ENCODE measurements at regions not wholly inside any gene's neighbourhood (a gene's known extent, or its start where the extent isn't known, plus 50 kb on each side); places are given as distances from the start of the nearest gene placed in this dataset.
"Not testable (repeated sequence)": the region's sequence is repeated elsewhere in the genome, so short reads cannot be mapped to it uniquely, and the experiment has no call there.

DNA sequence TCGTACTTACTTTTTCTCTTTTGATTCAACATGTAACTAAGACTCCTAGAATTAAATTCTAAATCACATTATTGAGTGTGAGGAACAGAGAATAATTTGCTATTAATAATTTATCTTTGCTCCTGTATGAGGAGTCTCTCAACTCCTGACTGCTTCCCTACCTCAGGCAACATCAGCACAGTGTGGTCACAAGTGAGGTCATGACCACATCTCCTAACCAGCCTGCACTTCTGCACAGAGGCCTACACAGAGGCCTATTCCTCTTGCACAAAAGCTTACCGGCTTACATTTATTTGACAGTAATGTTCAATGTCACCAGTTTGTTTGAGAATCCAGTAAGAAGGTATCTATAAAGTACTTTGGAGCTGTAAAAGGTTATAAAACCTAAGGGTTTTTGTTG is 637.4 kb upstream of the MARCKS start:
- in situ Hi-C loops (cut with HindIII; ENCODE audit: low sequenced_read_pairs), result no loop called here
- TF ChIP-seq, protein P1, sequence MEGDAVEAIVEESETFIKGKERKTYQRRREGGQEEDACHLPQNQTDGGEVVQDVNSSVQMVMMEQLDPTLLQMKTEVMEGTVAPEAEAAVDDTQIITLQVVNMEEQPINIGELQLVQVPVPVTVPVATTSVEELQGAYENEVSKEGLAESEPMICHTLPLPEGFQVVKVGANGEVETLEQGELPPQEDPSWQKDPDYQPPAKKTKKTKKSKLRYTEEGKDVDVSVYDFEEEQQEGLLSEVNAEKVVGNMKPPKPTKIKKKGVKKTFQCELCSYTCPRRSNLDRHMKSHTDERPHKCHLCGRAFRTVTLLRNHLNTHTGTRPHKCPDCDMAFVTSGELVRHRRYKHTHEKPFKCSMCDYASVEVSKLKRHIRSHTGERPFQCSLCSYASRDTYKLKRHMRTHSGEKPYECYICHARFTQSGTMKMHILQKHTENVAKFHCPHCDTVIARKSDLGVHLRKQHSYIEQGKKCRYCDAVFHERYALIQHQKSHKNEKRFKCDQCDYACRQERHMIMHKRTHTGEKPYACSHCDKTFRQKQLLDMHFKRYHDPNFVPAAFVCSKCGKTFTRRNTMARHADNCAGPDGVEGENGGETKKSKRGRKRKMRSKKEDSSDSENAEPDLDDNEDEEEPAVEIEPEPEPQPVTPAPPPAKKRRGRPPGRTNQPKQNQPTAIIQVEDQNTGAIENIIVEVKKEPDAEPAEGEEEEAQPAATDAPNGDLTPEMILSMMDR (IDR thresholded peaks at IDR 0.05; ENCODE audit: low read depth, low read length), result no peak
- H3K4me3 ChIP-seq (ENCODE audit: low read depth, low read length), result no peak overlapping the region
- DNase-seq (ENCODE audit: low read depth, low spot score), result no peak

DNA sequence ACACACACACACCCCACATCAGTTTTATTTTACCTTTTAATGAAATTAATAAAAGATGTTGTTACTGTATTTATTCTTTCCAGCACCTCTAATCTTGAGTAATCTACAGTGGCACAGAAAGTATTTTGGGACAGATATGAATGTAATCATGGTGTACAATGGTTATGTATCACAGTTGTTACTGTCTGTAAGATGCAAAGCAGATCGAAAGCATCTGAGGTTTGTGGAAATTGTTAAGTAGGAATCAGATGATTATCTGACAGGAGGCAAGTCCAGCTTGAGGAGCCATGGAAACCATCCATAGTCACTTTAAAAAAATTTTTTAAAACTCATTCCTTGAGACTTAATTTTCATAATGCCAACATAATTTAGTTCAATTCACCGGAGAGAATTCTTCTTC is 636.3 kb upstream of the MARCKS start:
- DNase-seq (ENCODE audit: low read depth, low spot score), result no peak
- H3K4me3 ChIP-seq (ENCODE audit: low read depth, low read length), result no peak overlapping the region
- TF ChIP-seq, protein P1 (IDR thresholded peaks at IDR 0.05; ENCODE audit: low read depth, low read length), result no peak
- in situ Hi-C loops (cut with HindIII; ENCODE audit: low sequenced_read_pairs), result no loop called here

DNA sequence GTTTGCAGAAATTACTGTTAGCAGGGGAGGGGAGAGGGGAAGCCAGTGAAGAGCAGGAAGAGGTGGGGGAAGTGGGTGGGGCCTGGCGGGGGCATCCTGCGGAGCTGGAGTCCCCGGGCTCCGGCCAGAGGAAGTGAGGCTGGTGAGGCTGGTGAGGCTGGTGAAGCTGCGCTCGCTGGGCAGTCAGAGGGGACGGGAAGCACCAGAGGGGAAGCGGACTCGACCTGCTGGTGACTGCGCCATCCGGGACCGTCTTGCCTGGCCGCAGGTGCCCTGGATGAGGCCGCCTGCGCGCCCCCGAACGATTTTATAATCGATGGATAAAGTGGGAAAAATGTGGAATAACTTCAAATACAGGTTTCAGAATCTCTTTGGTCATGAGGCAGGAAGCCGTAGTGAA is 635.3 kb upstream of the MARCKS start:
- TF ChIP-seq, protein P1 (IDR thresholded peaks at IDR 0.05; ENCODE audit: low read depth, low read length), result no peak
- DNase-seq (ENCODE audit: low read depth, low spot score), result no peak
- in situ Hi-C loops (cut with HindIII; ENCODE audit: low sequenced_read_pairs), result no loop called here
- no peak overlapping the region for H3K4me3 ChIP-seq (ENCODE audit: low read depth, low read length)

DNA sequence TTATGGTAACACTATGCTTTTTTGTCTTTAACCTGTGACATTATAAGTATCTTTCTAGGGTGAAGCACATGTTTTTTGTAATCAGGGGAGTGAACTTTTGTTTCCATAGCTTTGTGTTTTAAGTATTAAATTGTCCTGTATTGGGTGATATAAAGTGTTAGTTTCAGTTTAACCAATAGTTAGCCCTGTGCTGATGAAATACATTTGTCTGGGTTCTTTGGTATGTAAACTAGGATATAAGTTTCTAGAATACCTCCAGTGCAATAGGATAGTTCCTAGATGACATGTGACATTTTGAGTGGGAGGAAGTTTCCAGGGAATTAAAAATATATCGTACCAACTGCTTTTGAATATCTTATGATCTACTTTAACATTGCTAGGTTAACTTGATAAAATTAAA is 611.0 kb upstream of the MARCKS start:
- no peak overlapping the region for H3K4me3 ChIP-seq (ENCODE audit: low read depth, low read length)
- DNase-seq (ENCODE audit: low read depth, low spot score), result no peak
- TF ChIP-seq, protein P1 (IDR thresholded peaks at IDR 0.05; ENCODE audit: low read depth, low read length), result no peak
- in situ Hi-C loops (cut with HindIII; ENCODE audit: low sequenced_read_pairs), result no loop called here

DNA sequence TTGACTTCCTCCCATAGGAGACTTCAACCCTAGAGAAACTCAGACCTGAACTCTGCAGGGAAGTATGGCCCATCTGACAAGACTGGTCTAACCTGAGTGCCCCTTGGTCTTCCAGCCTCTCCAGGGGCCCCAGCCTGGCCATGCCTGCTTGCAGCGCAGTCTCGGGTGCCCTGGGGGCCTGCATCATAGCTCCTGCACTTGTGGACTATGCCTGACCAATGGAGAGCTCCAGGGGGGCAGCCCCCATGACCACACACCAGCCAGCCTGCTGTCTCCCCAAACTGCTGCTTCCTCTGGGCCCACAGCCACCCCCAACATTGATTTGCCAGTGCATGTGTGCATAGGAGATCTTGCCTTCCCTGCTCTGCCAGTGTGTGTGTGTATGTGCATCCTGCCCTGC is 608.6 kb upstream of the MARCKS start:
- TF ChIP-seq, protein P1 (IDR thresholded peaks at IDR 0.05; ENCODE audit: low read depth, low read length), result no peak
- H3K4me3 ChIP-seq (ENCODE audit: low read depth, low read length), result no peak overlapping the region
- no peak for DNase-seq (ENCODE audit: low read depth, low spot score)
- in situ Hi-C loops (cut with HindIII; ENCODE audit: low sequenced_read_pairs), result no loop called here

DNA sequence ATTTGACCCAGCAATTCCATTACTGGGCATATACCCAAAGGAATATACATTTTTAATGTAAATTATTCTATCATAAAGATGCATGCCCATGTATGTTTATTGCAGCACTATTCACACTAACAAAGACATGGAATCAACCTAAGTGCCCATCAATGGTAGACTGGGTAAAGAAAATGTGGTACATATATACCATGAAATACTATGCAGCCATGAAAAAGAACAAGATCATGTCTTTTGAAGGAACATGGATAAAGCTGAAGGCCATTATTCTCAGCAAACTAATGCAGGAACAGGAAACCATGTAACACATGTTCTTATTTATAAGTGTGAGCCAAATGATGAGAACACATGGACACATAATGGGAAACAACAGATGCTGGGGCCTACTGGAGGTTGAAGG is 603.0 kb upstream of the MARCKS start:
- H3K4me3 ChIP-seq (ENCODE audit: low read depth, low read length); DNase-seq (ENCODE audit: low read depth, low spot score); in situ Hi-C loops (cut with HindIII; ENCODE audit: low sequenced_read_pairs): not testable (repeated sequence)

DNA sequence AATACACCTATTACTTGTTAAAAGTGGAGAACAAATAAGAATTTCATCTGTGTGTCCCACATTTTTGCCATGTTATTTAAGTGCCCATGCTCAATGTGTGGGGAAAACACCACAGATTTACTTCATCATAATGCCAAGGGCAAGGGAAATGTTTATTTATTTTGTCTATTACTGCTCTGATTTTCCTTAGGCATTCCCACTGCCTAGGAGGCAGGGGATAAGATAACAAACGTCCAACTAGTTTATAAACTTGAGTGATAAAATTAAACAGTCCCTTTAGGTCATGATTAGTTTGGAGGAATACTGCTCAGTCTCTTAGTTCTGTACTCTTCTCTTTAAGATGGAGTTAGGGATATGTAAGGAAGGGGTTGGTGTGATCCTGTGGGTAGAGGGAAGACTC is 598.4 kb upstream of the MARCKS start:
- TF ChIP-seq, protein P1 (IDR thresholded peaks at IDR 0.05; ENCODE audit: low read depth, low read length), result no peak
- in situ Hi-C loops (cut with HindIII; ENCODE audit: low sequenced_read_pairs), result no loop called here
- no peak overlapping the region for H3K4me3 ChIP-seq (ENCODE audit: low read depth, low read length)
- DNase-seq (ENCODE audit: low read depth, low spot score), result no peak

Data from astrocyte of the spinal cord (primary cell).